ENCODE measurements at regions not wholly inside any gene's neighbourhood (a gene's known extent, or its start where the extent isn't known, plus 50 kb on each side); places are given as distances from the start of the nearest gene placed in this dataset.

GRCh38 chr7:46449743-46450142, 528.7 kb upstream of the IGFBP3 start:
- intact Hi-C loops (cut with DNase I, micrococcal nuclease), result no loop called here
- Histone ChIP-seq H3K9me3 (ENCODE audit: control insufficient read depth in 1 of 2, insufficient read depth in 1 of 2, low read length in 2 of 2) (no peaks in the 10 kb centered on the region), H3K27me3 (ENCODE audit: control insufficient read depth in 1 of 2, insufficient read depth in 2 of 2, low read length in 2 of 2) (no peaks in the 10 kb centered on the region), H3K4me1 (ENCODE audit: insufficient read depth, low read length) (no peaks in the 10 kb centered on the region), H3K36me3 (ENCODE audit: insufficient read depth, low read length) (no peaks in the 10 kb centered on the region), H3K4me3 (ENCODE audit: low read length) (no peak overlapping the region), H3K27ac (ENCODE audit: low read depth in 1 of 2, low read length in 2 of 2) (no peak overlapping the region)
- Mint-ChIP-seq H3K4me3 (no peak overlapping the region), H3K4me1 (ENCODE audit: low read depth) (no peaks in the 10 kb centered on the region), H3K27me3 (no peaks in the 10 kb centered on the region), H3K9me3 (peaks cover 14% of the 10 kb centered on the region), H3K36me3 (ENCODE audit: low read depth) (no peaks in the 10 kb centered on the region), H3K27ac (no peak overlapping the region)
- no peak for TF ChIP-seq CTCF (IDR thresholded peaks at IDR 0.05)
- POLR2A ChIA-PET, result no interaction called here
- ATAC-seq (ENCODE audit: poor library complexity) (no peak), DNase-seq (no peak)
- CTCF ChIA-PET, result no interaction called here

GRCh38 chr7:46448478-46448877, 527.4 kb upstream of the IGFBP3 start:
- no peak for TF ChIP-seq CTCF (IDR thresholded peaks at IDR 0.05)
- Mint-ChIP-seq H3K9me3 (peaks cover 20% of the 10 kb centered on the region), H3K27ac (no peak overlapping the region), H3K4me1 (ENCODE audit: low read depth) (no peaks in the 10 kb centered on the region), H3K27me3 (no peaks in the 10 kb centered on the region), H3K4me3 (no peak overlapping the region), H3K36me3 (ENCODE audit: low read depth) (no peaks in the 10 kb centered on the region)
- POLR2A ChIA-PET, result no interaction called here
- no peak overlapping the region for H3K4me3 ChIP-seq (ENCODE audit: low read length)
- ATAC-seq (ENCODE audit: poor library complexity) (no peak), DNase-seq (no peak)
- no peaks in the 10 kb centered on the region for H3K36me3 ChIP-seq (ENCODE audit: insufficient read depth, low read length)
- no peaks in the 10 kb centered on the region for H3K9me3 ChIP-seq (ENCODE audit: control insufficient read depth in 1 of 2, insufficient read depth in 1 of 2, low read length in 2 of 2)
- H3K27ac ChIP-seq (ENCODE audit: low read depth in 1 of 2, low read length in 2 of 2), result no peak overlapping the region
- H3K4me1 ChIP-seq (ENCODE audit: insufficient read depth, low read length), result no peaks in the 10 kb centered on the region
- H3K27me3 ChIP-seq (ENCODE audit: control insufficient read depth in 1 of 2, insufficient read depth in 2 of 2, low read length in 2 of 2), result no peaks in the 10 kb centered on the region
- CTCF ChIA-PET, result no interaction called here
- intact Hi-C loops (cut with DNase I, micrococcal nuclease), result no loop called here

- Histone ChIP-seq H3K4me1 (ENCODE audit: insufficient read depth, low read length) (no peaks in the 10 kb centered on the region), H3K9me3 (ENCODE audit: control insufficient read depth in 1 of 2, insufficient read depth in 1 of 2, low read length in 2 of 2) (no peaks in the 10 kb centered on the region), H3K27ac (ENCODE audit: low read depth in 1 of 2, low read length in 2 of 2) (no peak overlapping the region), H3K36me3 (ENCODE audit: insufficient read depth, low read length) (no peaks in the 10 kb centered on the region), H3K27me3 (ENCODE audit: control insufficient read depth in 1 of 2, insufficient read depth in 2 of 2, low read length in 2 of 2) (no peaks in the 10 kb centered on the region), H3K4me3 (ENCODE audit: low read length) (no peak overlapping the region)
- TF ChIP-seq CTCF (IDR thresholded peaks at IDR 0.05), result no peak
- H3K9me3 Mint-ChIP-seq, result peaks cover 17% of the 10 kb centered on the region
- H3K27ac Mint-ChIP-seq, result no peak overlapping the region
- no peak overlapping the region for H3K4me3 Mint-ChIP-seq
- H3K4me1 Mint-ChIP-seq (ENCODE audit: low read depth), result no peaks in the 10 kb centered on the region
- no peak for ATAC-seq (ENCODE audit: poor library complexity)
- intact Hi-C loops (cut with DNase I, micrococcal nuclease), result no loop called here
- H3K27me3 Mint-ChIP-seq, result no peaks in the 10 kb centered on the region
- ChIA-PET POLR2A (no interaction called here), CTCF (no interaction called here)
- no peaks in the 10 kb centered on the region for H3K36me3 Mint-ChIP-seq (ENCODE audit: low read depth)
- DNase-seq, result no peak
Observed at GRCh38 chr7:46446151-46446550, 525.1 kb upstream of the IGFBP3 start.

Data from CD4-positive, alpha-beta T cell (primary cell).